BE2C (cell line): ENCODE measurements at regions not wholly inside any gene's neighbourhood (a gene's known extent, or its start where the extent isn't known, plus 50 kb on each side); places are given as distances from the start of the nearest gene placed in this dataset.

Experiments used
- DNase-seq: peaks from one replicate; pipeline ENCODE4 v3.0.0-alpha.2; 2020
- H3K27me3 ChIP-seq: fragments of 250-450 bp; sonication (Bioruptor Pico); 2 replicates; pipeline ENCODE4 v1.5.1; 2020; ENCODE audit warnings: mild to moderate bottlenecking
- H3K36me3 ChIP-seq: fragments of 250-450 bp; sonication (Bioruptor Pico); 2 replicates; pipeline ENCODE4 v1.5.1; 2020; ENCODE audit warnings: mild to moderate bottlenecking
- H3K4me1 ChIP-seq: fragments of 250-450 bp; sonication (Bioruptor Pico); 2 replicates; pipeline ENCODE4 v1.5.1; 2020
- H3K4me3 ChIP-seq: 2 replicates; pipeline ENCODE4 v1.5.1; 2011; ENCODE audit warnings: low read depth, low read length
- H3K9me3 ChIP-seq: fragments of 250-450 bp; sonication (Bioruptor Pico); 2 replicates; pipeline ENCODE4 v1.5.1; 2020
- CTCF ChIP-seq: IDR thresholded peaks from 2 replicates; pipeline ENCODE4 v1.5.1; 2012; ENCODE audit warnings: mild to moderate bottlenecking, low read depth, low read length

GRCh38 chr1:14220811-14221210, 377.7 kb upstream of the KAZN start:
- no peaks in the 10 kb centered on the region for H3K4me1 ChIP-seq
- no peak for TF ChIP-seq CTCF
- no peak for DNase-seq
- no peaks in the 10 kb centered on the region for H3K9me3 ChIP-seq
- H3K36me3 ChIP-seq, result no peaks in the 10 kb centered on the region
- H3K4me3 ChIP-seq, result no peak overlapping the region
- no peaks in the 10 kb centered on the region for H3K27me3 ChIP-seq

DNA sequence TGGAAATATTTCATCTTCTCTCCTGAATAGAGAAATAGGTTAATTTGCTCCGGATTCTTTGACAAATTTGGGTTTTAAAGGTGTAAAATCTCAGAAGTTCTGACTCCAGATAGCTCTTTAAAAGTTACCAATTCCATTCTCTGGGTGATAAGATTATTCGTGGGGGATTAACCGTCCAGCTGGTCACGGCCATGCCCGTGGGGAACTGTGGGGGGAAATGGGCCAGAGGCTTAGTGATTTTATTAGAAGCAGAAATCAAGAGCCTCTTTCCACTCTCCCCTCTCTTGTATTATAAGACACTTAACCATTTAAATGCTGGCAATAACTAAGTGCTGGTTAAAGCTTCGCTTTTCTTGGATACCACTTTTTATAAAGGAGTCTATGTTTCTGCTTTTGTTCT, 376.4 kb upstream of the KAZN start:
- no peak for DNase-seq
- TF ChIP-seq CTCF, result no peak
- Histone ChIP-seq H3K36me3 (no peaks in the 10 kb centered on the region), H3K27me3 (no peaks in the 10 kb centered on the region), H3K9me3 (no peaks in the 10 kb centered on the region), H3K4me3 (no peak overlapping the region), H3K4me1 (no peaks in the 10 kb centered on the region)

DNA sequence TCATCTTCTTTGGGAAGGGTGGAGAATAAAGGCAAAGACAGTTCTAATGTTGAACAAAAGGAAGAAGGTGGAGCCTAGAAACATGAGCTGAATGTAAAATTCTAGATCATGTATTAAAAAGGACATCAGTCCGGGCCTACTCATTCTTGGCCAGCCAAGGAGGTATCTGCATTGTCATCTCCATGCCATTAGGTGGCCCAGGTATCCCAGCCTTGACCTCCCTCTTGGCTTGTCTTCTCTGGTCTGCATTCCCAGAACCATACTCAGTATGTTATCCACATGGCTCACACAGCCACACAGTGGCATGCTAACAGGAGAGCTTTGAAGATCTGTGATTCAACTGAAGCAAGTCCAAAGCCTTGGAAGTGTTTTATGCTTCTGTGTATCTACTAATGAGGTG, 369.8 kb upstream of the KAZN start:
- H3K4me1 ChIP-seq, result no peaks in the 10 kb centered on the region
- no peak for DNase-seq

DNA sequence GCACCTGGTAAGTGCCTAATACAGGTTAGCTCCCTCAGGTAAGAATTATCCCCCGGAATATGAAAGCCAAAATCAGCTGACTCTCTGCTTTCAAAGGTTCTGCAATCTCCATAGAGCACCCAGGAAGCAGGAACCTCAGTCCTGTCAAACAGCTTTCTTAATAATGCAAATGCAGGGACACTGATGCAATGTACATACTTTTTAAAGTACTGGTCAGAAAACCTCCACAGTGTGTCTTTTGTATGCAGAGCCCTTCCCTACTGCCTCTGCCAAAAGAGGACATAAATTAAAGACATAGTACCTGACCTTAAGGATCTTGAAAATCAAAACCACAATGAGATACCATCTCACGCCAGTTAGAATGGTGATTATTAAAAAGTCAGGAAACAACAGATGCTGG, 365.0 kb upstream of the KAZN start:
- Histone ChIP-seq H3K27me3 (no peaks in the 10 kb centered on the region), H3K9me3 (no peaks in the 10 kb centered on the region), H3K4me3 (no peak overlapping the region), H3K4me1 (no peaks in the 10 kb centered on the region), H3K36me3 (no peaks in the 10 kb centered on the region)
- no peak for DNase-seq
- no peak for TF ChIP-seq CTCF

More for the DNA sequence above, 369.8 kb upstream of the KAZN start:
- no peaks in the 10 kb centered on the region for H3K27me3 ChIP-seq
- TF ChIP-seq CTCF, result no peak
- H3K4me3 ChIP-seq, result no peak overlapping the region
- no peaks in the 10 kb centered on the region for H3K36me3 ChIP-seq
- no peaks in the 10 kb centered on the region for H3K9me3 ChIP-seq

DNA sequence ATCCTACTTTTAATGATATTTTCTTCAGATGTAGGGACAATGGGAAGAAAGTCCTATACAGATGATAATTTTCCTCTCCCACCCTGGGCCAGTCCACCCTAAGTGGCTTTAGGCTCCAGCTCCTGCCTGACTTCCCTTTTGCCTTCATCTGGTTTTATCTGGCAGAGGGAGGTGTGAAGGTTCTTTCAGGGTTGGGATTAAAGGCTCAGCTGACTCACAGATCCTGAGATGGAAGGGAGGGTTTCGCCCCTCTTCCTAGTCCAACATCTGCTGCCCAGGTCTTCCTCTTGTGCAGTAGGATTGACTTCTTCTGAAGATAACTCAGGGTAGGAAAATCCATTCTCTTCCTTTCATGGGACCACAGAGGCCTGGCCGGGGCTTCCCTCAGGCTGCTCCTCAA, 362.4 kb upstream of the KAZN start:
- DNase-seq, result no peak
- no peak overlapping the region for H3K4me3 ChIP-seq
- no peaks in the 10 kb centered on the region for H3K9me3 ChIP-seq

More for the DNA sequence above, 362.4 kb upstream of the KAZN start:
- Histone ChIP-seq H3K36me3 (no peaks in the 10 kb centered on the region), H3K27me3 (no peaks in the 10 kb centered on the region), H3K4me1 (no peaks in the 10 kb centered on the region)
- TF ChIP-seq CTCF, result no peak
